NCI-H524 (cell line): ENCODE measurements at regions not wholly inside any gene's neighbourhood (a gene's known extent, or its start where the extent isn't known, plus 50 kb on each side); places are given as distances from the start of the nearest gene placed in this dataset.
"Not testable (repeated sequence)": the region's sequence is repeated elsewhere in the genome, so short reads cannot be mapped to it uniquely, and the experiment has no call there.

Experiments used
- DNase-seq, 2 experiments: peaks; one replicate each; lab custom pipeline; 2025; lab: John Stamatoyannopoulos, UW

DNA sequence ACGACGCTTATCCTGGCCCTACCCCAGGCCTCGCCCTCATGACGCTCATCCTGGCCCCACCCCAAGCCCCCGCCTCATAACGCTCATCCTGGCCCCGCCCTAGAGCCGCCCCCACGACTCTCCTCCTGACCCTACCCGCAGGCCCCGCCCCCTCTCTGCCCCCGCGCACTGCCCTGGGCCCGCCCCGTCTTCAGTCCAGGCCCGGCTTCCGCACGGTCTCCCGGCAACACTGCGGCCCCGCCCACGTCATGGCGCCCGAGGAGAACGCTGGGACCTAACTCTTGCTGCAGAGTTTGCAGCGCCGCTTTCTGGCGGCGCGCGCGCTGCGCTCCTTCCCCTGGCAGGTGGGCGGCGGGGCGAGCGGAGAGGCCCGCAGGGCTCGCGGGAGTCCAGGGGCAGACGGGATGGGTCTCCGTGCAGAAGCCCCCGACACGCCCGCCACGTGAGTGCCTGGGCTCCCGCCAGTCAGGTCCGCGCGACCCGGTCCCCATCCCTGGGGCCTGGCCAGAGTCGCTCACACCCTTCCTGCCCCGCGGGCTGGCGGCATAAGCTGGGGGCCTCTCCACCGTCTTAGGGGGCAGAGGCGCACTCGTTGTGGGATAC is 52.5 kb upstream of the ROPN1B start:
- DNase-seq: peak; percentile 92 to 96

- peak; percentile 58 to 84 for DNase-seq
Observed at GRCh38 chr3:125917020-125917549, 51.9 kb upstream of the ROPN1B start.

GRCh38 chr3:125918024-125918423 is 51.0 kb upstream of the ROPN1B start:
- DNase-seq: not testable (repeated sequence)

DNA sequence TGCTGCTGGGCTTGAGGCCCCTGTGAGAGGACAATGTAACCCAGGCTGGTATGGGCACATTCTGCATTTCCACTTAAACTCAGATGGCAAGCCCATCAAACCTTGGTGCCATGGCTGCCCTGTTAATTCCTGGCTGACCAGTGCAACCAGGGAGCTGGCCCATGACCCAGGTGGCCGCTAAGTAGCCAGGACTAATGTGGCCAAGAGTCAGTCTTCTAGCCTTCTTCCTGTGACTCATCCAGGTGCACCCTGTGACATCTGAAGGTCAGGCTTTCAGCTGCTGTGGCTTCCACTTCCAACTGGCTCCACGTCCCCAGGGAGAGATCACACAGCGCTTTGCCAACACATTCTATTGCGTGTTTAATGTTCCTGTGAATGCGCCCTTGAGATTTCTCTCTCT is 50.5 kb upstream of the ROPN1B start:
- DNase-seq: not testable (repeated sequence)

DNA sequence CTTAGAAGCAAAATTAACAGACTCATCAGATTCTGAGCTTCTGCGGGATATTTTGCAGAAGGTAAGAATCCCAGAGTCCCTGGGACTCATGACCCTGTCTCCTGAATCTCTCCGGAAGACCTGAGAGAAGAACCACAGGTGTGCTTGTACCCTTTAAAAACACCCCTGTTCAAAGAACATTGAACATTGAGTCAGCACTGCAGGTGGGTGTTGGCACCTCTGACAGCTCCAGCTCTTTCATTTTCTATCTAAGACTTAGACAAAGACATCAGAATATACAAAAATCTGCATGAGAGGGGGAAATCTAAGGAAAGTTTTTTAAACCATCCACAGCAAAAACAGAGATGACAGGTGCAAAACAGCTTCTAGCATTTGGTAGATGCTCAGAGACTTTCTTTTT is 50.1 kb upstream of the ROPN1B start:
- DNase-seq: not testable (repeated sequence)
